GM19372 (cell line): ENCODE measurements at regions not wholly inside any gene's neighbourhood (a gene's known extent, or its start where the extent isn't known, plus 50 kb on each side); places are given as distances from the start of the nearest gene placed in this dataset.
"Not testable (repeated sequence)": the region's sequence is repeated elsewhere in the genome, so short reads cannot be mapped to it uniquely, and the experiment has no call there.

Experiments used
- ATAC-seq: cut with Tn5 transposase; IDR thresholded peaks from one replicate; pipeline ENCODE4 v1.9.1; 2021; ENCODE audit warnings: mild to moderate bottlenecking, low read depth, moderate library complexity; ENCODE audit not compliant: unreplicated experiment

DNA sequence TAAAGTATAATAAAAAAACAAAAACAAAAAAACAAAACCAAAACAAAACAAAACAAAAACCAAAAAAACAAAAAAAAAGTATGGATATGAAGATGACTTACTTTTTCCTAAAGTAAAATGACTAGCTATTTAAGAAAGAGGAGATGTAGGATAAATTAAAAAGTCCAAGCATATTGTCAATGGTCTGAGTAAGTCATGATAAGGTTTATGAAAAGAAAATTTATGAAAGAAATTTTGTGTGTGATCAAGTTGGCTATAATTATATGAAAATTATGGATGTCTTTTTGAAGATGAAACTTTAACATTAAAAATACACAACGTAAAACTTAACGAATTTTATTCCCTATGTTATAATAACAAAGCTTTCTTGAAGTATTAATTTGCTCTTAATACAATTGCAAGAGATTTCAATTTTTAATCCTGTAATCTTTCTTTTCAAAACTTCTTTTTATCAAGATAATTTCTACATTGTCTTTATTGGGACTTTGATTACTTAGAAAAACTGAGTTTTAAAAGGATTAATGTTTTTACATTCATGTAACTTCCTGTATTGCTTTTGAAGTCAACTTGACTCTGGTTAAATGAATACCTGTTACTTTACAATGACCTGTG, 200.9 kb upstream of the IVNS1ABP start:
- no peak for ATAC-seq

DNA sequence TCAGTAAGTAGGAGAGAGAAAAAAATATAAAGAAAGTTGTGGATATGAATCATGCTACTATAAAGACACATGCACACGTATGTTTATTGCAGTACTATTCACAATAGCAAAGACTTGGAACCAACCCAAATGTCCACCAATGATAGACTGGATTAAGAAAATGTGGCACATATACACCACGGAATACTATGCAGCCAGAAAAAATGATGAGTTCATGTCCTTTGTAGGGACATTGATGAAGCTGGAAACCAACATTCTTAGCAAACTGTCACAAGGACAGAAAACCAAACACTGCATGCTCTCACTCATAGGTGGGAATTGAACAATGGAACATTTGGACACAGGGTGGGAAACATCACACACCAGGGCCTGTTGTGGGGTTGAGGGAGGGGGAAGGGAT, 200.3 kb upstream of the IVNS1ABP start:
- ATAC-seq: not testable (repeated sequence)

DNA sequence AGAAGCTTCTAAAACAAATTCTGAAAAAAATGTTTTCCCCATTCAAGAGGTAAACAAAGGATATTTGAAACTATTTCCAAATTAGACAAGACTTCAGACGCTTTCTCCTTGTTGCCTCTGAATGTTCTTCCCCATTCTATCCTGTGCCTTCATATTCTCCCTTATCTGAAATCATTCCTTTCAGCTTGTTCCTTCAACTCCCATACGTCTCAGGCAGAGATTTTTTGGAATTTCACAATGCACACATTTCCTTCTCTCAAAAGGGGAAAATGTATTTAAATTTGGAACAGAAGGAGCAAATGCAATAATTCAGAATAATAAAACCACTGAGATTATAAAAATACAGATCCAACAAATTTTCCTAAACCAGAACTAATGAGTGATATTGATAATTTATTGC, 198.7 kb upstream of the IVNS1ABP start:
- no peak for ATAC-seq

DNA sequence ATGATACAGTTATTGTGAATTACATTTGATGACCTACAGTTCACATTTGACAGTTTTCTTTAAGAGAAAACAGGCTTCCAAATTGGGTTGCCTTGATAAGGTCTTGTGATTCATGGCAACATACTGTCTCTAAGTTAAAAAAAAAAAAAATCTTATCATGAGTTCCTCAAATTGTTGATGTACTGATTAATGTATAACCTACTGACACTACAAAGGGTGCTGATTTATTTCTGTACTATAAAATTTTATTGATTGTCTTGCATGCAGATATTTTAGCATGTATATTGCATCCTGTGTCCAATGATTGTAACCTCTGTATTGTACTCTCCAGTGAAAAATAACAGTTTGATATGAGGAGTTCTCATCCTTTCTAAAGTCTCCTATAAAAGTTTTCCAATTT, 197.3 kb upstream of the IVNS1ABP start:
- ATAC-seq: no peak

DNA sequence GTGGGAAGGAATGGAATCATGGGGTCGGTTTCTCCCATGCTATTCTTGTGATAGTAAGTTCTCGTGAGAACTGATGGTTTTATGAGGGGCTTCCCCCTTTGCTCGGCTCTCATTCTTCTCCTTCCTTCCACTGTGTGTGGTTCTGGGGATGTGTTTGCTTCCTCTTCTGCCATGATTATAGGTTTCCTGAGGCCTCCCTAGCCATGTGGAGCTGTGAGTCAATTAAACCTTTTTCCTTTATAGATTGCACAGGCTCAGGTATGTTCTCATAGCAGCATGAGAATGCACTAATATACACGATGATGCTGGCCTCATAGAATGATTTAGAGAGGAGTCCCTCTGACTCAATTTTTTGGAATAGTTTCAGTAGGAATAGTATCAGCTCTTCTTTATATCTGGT, 195.4 kb upstream of the IVNS1ABP start:
- ATAC-seq: no peak

DNA sequence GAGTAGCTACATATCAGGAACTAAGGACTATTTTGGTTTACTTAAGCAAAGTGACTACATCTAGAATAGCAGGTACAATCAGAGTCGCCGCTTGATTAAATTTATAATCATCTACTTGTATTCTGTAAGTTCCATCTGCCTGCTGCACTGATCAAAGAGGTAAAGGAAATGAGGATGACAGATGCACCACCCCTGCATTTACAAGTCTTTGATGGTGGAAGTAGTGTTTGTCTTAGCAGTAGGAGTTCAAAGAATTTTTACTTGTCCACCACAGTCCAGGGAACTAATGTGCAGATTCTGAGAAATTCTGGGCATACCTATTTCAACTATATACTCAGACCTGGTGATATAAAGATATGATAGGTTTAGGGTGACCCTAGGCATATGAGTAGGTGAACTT, 184.1 kb upstream of the IVNS1ABP start:
- no peak for ATAC-seq

DNA sequence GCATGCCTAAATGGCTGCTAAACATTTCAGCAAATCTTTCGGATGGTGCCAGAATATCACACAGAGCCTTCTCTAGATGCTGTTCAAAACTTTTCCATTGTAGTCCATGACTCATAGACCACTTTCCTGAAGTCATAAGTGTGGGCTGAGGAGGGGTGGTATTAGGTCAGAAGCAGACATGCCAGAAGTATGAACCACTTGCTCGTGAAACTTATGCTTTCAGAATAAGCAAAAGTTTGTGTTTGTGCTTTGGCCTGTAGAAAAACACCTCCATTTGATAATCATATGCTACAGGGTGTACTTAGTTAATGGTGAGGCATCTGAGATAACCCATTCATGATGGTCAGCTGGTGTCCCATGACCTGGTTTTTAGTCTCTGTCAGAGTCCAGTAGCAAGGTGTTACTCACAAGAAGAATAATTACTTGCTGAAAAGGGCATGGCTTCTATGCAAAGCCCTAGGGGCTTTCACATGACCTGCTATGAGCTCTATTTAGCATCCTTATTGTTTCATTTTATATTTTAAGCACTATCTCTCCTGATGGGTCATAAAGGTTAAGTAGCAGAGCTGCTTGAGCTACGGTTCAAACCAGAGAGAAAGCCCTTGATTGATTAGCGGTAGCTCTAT, 183.1 kb upstream of the IVNS1ABP start:
- ATAC-seq: no peak

DNA sequence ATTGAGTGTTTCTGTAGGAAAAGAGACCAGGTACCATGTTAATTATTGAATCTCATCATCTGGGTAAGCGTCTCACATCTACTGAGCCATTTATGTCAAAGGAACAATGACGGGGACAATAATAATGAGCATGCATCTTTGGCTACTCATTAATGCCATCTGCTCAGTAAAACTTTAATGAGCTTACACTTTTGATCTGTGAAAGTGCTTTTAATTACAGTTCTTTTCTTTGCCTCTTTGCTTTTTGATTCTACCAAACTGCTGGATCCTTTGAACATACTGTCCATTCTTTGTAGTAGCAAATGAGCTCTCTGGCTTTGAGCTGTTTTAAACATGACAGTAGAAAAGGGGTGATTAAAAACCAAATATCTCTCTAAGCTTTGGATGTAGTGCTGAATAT, 181.2 kb upstream of the IVNS1ABP start:
- no peak for ATAC-seq

DNA sequence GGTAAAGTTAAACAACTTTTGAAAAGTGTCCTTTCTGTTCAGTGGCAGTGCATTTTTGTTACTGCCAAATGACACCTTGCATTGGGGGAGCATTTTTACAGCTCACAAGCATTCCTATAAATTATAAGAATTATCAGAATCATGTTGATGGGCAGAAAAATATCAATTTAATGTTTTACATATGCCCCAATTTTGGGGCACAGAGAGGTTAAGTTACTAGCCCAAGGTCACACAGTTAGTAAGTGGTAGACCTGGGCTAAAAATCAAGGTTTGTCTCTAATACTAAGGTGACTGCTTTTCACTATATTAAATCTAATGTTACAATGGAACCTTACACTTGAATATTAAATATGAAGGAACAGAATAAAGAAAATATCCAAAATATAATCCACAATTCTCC, 180.1 kb upstream of the IVNS1ABP start:
- no peak for ATAC-seq

DNA sequence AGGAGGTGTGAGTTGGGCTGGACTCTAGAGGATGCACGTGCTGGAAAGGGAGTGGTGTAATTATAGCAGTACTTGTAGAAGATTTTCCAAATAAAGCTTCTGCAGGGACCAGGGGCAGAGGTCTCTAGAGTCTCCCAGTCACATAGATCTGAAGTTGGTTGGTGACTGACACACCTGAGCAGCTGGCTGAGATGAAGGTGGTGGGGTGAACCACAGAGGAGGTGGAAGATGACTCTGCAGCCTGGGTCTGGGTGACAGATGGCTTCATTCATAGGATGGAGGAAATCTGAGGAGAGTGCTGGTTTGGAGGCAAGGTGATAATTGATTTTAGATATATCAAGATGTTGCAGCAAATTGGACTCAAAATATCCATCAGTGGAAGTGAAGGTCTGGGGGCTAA, 178.9 kb upstream of the IVNS1ABP start:
- no peak for ATAC-seq

DNA sequence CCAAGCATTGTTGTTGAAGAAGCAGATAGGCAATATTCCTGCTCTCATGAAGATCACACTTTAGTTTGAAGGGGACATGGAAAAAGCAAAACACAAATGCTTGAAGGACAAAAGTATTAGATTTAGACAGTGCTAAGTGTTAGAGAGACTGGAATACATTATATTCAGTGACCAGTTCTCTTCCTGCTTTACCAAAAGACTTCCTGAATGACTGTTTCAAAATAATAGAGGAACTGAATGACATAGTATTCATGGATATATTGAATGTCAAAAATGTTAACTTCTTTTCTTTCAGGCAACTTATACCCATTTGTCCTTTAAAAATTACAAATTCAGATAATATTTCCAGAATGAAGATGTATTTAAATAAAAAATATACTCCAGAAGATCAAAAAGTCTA, 178.0 kb upstream of the IVNS1ABP start:
- ATAC-seq: no peak

DNA sequence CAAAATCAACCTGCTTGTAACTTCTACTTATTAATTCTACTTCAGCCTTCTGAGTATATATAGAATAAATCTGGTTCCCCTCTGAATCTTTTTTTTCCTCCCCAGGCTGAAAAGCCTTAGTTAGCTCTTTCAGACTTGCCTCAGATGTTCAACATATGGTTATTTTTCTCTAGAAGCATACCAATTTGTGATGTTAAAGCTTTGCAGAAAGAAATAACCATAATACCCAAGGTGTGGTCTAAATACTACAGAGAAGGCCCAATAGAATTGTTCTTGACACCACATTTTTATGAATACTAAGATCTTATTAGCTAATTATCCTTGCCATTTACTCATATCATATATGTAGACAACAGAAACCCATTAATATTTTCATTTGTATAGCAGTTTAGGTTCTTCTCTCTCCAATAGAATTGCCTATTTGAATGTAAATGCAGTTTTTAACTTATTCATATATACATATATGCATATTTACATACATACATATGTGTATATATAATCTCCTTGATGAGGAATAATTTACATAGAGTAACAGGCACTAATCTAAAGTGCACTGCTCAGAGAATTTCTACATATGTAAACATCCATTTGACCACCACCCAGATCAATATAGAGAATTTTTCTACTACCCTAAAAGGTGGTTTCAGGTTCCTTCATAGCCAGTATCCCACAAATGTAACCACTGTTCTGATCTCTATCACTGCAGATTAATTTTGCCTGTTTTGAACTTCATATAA, 175.2 kb upstream of the IVNS1ABP start:
- no peak for ATAC-seq

DNA sequence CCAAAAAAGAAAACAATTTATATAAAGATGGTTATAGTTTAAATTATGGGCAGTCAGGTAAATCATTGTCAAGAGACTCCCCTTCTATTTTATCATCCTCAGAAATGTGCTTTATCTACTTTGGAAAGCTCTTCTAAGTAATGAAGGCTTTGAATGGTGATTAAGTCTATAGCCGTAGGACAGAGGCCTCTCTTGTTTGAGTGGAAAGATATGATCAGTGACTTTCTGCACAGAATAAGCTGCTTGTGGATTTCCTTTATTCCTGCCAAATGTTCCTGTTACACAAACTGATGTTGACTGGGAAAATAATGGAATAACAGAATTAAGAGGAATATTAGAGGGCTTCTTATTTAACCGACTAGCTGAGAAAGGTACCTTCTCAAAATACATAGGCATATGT, 174.6 kb upstream of the IVNS1ABP start:
- no peak for ATAC-seq

DNA sequence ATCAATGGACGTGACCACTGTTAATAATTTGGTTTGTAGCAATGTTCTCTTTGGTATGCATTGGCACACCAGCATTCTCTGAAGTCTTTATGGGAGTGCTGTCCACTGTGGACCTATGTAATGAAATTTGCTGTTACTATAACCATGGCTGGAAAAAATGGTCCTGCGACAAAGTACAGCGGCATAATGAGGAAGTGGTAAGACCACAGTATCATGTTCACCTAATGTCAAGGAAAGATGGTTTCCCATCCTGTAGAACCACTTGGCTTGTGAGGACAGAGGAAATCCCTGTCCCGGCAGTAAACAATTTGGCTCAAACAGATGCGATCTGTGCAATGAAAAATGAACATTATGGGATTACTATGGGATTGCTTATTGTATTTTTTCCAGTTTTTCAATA, 173.9 kb upstream of the IVNS1ABP start:
- ATAC-seq: no peak

DNA sequence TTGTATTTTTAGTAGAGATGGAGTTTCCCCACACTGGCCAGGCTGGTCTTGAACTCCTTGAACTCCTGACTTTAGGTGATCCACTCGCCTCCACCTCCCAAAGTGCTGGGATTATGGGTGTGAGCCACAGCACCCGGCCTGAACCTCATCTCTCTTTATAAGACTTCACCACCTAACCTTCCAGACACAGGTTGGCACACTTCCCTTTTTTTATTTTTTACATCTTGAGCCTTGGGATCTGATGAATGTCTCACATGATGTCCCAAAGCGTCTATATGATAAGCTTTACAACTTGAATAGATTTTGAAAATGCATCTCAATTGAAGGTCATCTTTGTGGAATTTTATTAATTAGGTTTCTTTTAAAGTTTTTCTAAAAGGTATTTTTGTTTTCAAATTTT, 172.4 kb upstream of the IVNS1ABP start:
- no peak for ATAC-seq

DNA sequence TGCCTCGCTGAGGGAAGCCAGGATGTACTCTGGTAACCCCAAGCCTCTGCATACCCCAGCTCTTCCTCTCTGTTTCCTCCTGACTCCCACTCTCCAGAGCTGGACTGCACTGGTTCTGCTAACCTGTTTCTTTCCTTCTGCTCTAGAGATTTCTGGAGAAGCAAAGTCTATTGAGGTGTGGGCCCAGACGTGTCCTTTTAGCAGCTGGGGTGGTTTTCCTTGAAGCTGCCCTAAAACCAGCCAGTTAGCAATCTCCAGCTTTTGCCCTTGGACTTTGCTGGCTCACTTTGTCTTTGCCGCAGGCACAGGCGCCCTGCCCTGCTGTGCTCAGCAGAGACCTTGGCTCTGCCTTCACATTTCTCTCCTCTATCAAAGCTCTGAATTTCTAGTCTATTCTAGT, 171.8 kb upstream of the IVNS1ABP start:
- no peak for ATAC-seq

DNA sequence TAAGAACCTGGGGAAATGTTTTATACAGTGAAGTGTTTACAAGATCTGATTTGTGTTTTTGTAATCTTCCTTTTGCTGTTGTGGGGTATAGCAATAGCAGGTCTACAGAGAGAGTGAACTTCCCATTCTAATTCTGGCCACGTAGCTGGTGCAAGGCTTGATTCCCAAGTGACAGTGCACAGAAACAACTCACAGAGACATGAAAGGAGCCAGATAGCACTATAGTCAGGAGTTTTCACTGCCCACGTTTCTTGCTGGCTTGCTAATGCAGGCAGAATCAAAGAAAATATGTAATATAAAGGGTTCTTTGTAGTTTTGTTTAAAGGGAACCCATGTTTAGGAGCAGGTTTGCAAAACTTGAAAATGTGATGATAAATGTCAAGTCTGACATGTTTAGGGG, 170.9 kb upstream of the IVNS1ABP start:
- ATAC-seq: no peak

DNA sequence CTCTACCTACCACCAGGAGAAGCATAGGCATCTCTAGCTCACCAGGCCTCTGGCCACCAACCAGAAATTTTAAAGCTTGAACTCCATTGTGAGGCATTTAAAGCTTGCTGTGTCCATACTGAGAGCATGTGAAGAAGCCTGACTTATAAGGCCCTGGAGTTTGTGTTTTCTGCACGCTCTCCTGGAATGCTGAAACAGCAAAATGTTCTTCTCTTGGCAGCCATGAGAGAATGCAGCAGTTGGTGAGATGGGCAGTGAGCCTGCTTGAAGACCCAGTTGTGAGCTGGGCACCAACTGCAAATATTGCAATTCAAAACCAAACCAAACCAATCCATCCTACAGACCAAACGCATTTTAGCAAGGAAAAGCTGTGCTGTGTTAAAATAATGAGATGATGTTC, 170.0 kb upstream of the IVNS1ABP start:
- no peak for ATAC-seq

DNA sequence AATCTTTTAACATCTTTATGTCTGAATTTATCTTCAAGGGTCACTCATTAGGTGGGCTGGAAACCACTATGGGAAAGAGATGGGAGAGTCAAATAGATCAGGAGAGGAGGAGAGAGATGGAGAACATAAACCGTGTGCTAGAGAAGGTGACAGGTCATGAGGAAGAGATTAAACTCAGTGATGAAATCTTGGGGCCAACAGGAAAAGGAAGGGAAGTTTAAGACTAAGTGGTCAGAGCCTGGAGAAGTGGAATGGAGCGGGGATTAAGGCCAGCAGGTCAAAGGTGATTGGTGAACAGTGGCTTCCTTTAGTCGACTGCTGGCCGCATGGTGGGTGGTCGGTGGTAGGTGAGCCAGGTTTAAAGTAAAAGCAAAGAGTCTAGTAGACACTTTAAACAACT, 169.3 kb upstream of the IVNS1ABP start:
- no peak for ATAC-seq

DNA sequence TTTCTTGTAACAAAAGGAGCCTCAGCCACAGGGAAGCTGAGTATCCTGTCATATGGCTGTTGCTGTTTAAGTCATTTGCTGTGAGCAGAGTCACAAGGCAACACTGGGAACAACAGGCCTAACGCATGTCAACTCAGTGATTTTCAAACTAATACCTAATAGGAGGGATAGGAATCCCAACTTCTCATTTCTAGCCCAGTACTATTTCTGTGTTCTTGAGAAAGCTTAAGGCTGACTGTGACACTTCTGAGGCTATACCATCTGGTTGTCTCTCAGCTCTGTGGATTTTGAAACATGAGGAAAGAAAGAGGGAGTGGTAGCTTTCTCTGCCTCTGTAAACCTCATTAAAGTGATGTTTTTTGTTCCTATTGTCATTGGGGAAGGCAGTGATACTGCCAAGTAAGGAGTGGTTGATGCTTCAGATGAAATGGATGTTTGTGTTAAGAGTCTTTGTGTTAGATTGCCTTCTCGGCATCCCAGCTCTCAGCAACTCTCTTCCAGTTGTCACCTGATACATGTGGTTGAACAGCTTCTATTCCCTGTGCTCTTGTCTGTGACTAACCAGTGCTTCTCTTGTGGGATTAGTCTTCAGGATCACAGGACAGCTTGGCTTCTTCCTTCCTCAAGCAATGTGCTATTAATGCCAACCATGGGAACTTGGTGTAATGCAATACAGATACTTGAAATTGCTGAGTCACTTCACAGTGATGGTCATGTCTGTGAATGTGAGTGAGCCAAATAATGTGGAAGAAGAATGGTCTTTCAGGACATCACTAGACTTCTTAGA, 166.8 kb upstream of the IVNS1ABP start:
- no peak for ATAC-seq

DNA sequence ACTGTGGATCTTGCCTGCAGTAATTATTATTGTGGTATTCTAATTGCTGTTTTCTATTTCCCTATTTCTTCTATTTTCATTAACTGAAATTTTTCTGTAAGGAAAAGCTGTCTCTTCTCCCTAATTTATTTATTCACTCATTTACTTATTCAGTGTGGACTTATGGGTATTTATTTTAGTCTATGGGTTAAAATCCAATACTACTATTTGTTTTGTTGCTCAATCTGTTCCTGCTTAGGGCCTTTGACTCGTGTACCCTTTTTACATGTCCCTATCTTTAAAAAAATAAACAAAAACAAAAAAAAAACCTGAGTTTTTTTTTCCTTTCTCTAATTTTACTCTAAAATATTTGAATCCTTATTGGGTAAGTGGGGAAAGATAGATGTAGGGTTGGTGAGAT, 166.2 kb upstream of the IVNS1ABP start:
- ATAC-seq: no peak
